Heart left ventricle (tissue), 13 donors: ENCODE measurements at regions not wholly inside any gene's neighbourhood (a gene's known extent, or its start where the extent isn't known, plus 50 kb on each side); places are given as distances from the start of the nearest gene placed in this dataset.

Experiments used
- CTCF ChIP-seq, 12 donors: fragments of 200-600 bp; sonication (generic) in 4 of 12; IDR thresholded peaks; one replicate each; pipeline versions ENCODE4 v1.5.0 to v1.8.0; 2018 to 2022; ENCODE audit warnings: antibody characterized with exemption in 12 of 12, mild to moderate bottlenecking in 5 of 12
- POLR2A ChIP-seq, 2 donors: fragments of 450-650 bp; IDR thresholded peaks; one replicate each; pipeline ENCODE4 v1.6.1; 2017; ENCODE audit warnings: antibody characterized with exemption in 2 of 2, mild to moderate bottlenecking in 2 of 2, moderate library complexity in 2 of 2
- donor health status: ischemic (EF 13 %, LVEDD 7.1; RV severe dilation, severe dysfunction).
- donor health status: DM: no; HTN: yes; CAD: no.
- donor health status: DM: no; HTN: no; CAD: no.
- donor health status: ischemic (EF 25% LVEDD 6.9; RV normal size, moderate dysfunction).
- donor health status: ischemic (EF 25% LVEDD 5.7; RV mildly dilated, moderate dysfunction).
- donor health status: ischemic (EF 35%, LVEDD 5.7; RV mildly dilated, moderate dysfunction).
- donor health status: nonischemic (EF 11% LVEDD 7.7; RV severe dilation, severe dysfunction).
- donor health status: DM: yes; HTN: yes; CAD: no.
- donor health status: PGD.
- donor health status: ischemic (EF 29% LVEDD 5.4; RV normal size, mild dysfunction).
- donor health status: nonischemic (EF 23%, LVEDD 6.1; RV moderate dilation, normal function).

GRCh38 chr2:154623819-154624218, 74.7 kb upstream of the KCNJ3 start:
- TF ChIP-seq CTCF (IDR thresholded peaks at IDR 0.05): peak; percentile 38 to 75 (median 52)
- TF ChIP-seq POLR2A (IDR thresholded peaks at IDR 0.05): no peak
